GM12872 (cell line): ENCODE measurements at regions not wholly inside any gene's neighbourhood (a gene's known extent, or its start where the extent isn't known, plus 50 kb on each side); places are given as distances from the start of the nearest gene placed in this dataset.

ENCODE experiments used
- CTCF ChIP-seq: IDR thresholded peaks from 3 replicates; pipeline ENCODE4 v1.5.1; 2011; ENCODE audit warnings: low read depth, mild to moderate bottlenecking, low read length, moderate library complexity; ENCODE audit not compliant: insufficient read depth

GRCh38 chr14:45381091-45381490, 128.1 kb upstream of the MIS18BP1 start:
- no peak for TF ChIP-seq CTCF

GRCh38 chr14:45377166-45377565, 124.2 kb upstream of the MIS18BP1 start:
- no peak for TF ChIP-seq CTCF

- TF ChIP-seq CTCF, result no peak
Observed at GRCh38 chr14:45373877-45374276, 120.9 kb upstream of the MIS18BP1 start.

DNA sequence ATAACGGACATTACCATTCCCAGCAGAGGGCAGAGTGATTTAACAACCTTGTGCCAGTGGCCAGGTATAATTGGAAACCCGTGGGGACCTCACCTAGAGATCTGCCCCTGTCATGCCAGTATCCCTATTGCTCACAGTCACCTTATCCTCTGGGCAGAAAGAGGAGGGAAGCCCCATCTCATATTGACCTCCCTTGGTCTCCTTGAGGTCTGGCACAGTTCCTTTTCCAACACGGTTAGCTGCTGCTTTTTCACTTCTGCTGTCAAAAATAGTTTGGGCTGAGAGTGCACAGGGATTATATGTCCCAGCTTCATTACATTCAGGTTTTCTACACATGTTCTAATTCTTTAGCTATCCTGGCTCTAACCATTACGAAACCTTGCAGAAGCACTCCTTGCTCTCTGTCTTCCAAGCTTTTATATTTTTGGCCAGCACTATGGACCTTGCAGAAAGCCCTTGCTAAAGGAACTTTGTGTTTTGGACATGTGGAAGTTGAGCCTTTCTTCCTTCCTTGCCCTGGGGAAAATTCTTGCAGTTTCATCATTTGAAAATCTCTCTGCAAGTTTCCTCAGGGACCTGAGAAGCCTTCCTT, 111.7 kb upstream of the MIS18BP1 start:
- TF ChIP-seq CTCF, result no peak

- TF ChIP-seq CTCF, result no peak
Observed at GRCh38 chr14:45362505-45362904, 109.5 kb upstream of the MIS18BP1 start.

- no peak for TF ChIP-seq CTCF
Observed at GRCh38 chr14:45361727-45362126, 108.7 kb upstream of the MIS18BP1 start.

GRCh38 chr14:45359746-45360145, 106.7 kb upstream of the MIS18BP1 start:
- no peak for TF ChIP-seq CTCF
